HK-2 (cell line): ENCODE measurements at regions not wholly inside any gene's neighbourhood (a gene's known extent, or its start where the extent isn't known, plus 50 kb on each side); places are given as distances from the start of the nearest gene placed in this dataset.
"Not testable (repeated sequence)": the region's sequence is repeated elsewhere in the genome, so short reads cannot be mapped to it uniquely, and the experiment has no call there.

Experiments used
- DNase-seq: peaks from one replicate; pipeline ENCODE4 v3.0.0-alpha.2; 2018; ENCODE audit not compliant: unreplicated experiment

DNA sequence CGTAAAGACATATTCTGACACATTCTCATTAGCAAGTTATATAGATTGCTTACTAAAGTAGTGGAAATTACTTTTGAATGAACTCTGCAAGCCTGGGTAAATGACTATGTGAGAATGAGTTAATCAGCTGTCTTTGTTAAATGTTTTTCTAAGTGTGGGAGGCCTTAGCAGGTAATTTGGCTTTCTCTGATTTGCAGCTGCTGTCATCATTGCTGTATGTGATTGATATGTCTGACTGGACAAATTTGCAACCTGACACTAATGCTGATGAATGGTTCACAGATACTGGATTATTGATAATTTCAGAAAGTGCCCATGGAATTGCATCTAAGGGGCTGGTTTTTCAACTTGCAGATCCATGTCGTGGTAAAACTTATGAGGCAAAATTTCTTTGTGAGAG is 372.2 kb upstream of the SGO1 start:
- DNase-seq, result no peak

- no peak for DNase-seq
Measured at GRCh38 chr3:20556661-20557060, 370.7 kb upstream of the SGO1 start.

DNA sequence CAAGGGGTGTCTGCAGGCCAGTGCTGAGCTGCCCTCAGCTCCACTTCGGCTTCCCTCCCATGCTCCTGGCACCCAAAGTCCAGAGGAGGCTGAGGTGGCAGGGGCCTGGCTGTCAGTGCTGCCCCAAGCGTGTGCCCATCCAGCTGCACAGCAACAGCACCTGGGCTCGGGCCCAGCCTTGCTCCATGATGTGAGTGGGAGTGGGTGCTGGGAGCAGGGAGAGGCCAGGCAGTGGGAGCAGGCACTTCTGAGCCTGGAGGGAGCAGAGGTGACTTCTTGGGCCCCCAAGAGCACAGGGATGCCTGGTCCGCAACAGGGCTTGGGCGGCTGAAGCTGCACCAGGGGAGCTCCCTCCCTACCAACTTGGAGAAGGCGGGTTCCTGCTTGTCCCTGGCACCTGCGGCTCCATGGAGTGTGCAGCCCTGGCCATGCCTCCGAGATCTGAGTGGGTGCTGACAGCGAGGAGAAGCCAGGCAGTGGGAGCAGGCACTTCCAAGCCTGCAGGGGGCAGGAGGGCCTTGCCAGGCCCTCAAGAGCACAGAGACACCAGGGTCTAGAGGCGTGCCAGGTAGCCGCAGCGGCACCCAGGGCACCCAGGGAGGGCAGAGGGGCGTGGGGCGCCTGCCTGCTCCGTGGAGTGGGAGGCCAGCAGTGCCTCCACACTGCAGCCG is 366.7 kb upstream of the SGO1 start:
- no peak for DNase-seq

DNA sequence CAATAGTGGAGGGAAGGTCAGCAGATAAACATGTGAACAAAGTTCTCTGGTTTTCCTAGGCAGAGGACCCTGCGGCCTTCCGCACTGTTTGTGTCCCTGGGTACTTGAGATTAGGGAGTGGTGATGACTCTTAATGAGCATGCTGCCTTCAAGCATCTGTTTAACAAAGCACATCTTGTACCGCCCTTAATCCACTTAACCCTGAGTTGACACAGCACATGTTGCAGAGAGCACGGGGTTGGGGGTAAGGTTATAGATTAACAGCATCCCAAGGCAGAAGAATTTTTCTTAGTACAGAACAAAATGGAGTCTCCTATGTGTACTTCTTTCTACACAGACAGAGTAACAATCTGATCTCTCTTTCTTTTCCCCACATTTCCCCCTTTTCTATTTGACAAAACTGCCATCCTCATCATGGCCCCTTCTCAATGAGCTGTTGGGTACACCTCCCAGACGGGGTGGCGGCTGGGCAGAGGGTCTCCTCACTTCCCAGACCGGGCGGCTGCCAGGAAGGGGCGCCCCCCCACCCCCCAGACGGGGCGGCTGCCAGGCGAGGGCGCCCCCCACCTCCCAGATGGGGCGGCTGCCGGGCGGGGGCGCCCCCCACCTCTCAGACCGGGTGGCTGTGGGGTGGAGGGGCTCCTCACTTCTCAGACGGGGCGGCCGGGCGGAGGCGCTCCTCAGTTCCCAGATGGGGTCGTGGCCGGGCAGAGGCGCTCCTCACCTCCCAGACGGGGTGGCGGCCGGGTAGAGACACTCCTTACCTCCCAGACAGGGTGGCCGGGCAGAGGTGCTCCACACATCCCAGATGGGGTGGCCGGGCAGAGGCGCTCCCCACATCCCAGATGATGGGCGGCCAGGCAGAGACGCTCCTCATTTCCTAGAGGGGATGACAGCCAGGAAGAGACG is 361.6 kb upstream of the SGO1 start:
- not testable (repeated sequence) for DNase-seq

- no peak for DNase-seq
Measured at GRCh38 chr3:20546636-20547035, 360.6 kb upstream of the SGO1 start.

GRCh38 chr3:20543535-20544226 is 357.7 kb upstream of the SGO1 start:
- no peak for DNase-seq

- no peak for DNase-seq
Measured at GRCh38 chr3:20540066-20540465, 354.1 kb upstream of the SGO1 start.

GRCh38 chr3:20539666-20540065 is 353.7 kb upstream of the SGO1 start:
- DNase-seq, result no peak

DNA sequence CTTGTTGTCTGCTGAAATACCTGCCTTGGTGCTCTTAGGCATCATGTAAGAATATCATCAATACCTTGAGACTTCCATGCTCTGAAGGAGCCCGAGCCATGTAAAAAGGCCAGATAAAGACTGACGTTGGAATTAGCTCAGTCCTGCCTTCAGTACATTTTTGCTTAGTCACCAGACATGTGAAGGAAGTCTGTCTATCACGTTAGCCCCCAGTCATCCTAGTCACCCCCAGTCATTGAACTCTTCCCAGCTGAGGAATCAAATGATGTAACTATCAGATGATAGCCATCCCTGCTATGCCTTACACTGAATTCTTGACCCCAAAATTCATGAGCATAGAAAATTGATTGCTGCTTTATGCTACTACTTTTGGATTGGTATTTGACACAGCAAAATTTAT is 351.2 kb upstream of the SGO1 start:
- DNase-seq, result no peak

DNA sequence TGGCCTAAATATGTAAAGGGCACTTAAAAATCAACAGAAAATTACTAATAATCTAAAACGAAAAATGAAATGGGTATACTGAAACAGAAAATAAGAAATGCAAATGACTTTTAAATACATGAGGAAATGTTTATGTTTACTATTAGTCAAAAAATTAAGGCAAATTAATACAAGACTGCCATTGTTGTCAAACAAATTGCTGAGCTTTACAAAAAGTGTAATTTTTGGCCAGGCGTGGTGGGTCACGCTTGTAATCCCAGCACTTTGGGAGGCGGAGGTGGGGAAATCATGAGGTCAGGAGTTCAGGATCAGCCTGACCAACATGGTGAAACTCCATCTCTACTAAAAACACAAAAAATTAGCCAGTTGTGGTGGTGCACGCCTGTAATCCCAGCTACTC is 343.9 kb upstream of the SGO1 start:
- DNase-seq, result no peak

GRCh38 chr3:20528180-20528770 is 342.3 kb upstream of the SGO1 start:
- DNase-seq, result no peak

DNA sequence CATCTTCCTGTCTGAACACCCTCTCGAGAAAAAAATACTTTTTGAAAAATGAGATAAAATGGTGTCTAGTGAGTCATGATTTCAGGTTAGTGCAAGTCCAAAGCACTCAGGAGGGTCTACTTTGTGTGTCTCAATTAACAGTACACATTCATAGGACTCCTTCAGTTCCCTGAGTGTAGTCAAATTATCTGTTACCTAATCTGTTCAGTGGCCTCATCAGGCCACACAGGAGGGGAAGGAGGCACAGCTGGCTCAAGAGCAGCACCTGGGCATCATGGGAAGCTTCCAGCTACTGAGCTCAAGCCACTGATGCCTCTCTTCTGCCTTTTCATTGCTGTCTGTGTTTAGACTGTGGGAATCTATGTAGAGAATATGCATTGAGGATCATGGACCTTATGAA is 341.4 kb upstream of the SGO1 start:
- DNase-seq, result no peak

GRCh38 chr3:20524328-20524727 is 338.3 kb upstream of the SGO1 start:
- DNase-seq, result no peak

DNA sequence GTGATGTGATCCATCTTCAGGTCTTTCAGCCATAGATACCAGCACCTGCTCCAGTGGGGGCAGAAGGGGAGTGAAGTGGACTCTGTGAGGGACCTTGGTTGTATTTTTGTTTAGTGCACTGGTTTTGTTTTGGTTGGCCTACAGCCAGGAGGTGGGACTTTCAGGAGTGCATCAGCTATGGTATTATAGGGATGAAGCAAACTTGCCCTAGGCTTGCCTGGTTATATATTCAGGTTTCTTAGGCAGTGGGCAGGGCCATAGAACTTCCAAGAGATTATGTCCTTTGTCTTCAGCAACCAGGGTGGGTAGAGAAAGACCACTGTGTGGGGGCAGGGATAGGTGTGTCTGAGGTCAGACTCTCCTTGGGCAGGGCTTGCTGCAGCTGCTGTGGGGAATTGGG is 337.3 kb upstream of the SGO1 start:
- no peak for DNase-seq

GRCh38 chr3:20517316-20517715 is 331.3 kb upstream of the SGO1 start:
- not testable (repeated sequence) for DNase-seq

- DNase-seq, result no peak
Measured at GRCh38 chr3:20516311-20516710, 330.3 kb upstream of the SGO1 start.

DNA sequence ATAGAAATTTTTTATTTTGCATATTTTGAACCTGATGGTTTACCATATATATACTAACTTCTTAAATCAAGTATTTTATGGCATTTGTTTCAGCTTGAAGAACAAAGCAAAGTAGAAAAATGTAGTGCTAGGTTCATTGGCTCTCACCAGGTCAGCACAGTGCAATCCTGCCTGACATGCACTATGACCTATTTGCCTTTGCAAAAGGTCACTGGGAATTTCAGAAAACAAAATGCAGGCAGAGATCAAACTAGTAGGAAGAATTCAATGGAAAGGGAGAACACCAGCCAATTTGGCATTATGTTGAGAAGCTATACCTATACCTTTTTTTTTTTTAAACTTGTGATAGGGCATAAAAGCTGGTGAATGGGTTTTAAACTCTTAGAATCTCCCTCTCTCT is 329.8 kb upstream of the SGO1 start:
- DNase-seq, result no peak

GRCh38 chr3:20511863-20512505 is 326.0 kb upstream of the SGO1 start:
- DNase-seq, result peak; percentile 10

DNA sequence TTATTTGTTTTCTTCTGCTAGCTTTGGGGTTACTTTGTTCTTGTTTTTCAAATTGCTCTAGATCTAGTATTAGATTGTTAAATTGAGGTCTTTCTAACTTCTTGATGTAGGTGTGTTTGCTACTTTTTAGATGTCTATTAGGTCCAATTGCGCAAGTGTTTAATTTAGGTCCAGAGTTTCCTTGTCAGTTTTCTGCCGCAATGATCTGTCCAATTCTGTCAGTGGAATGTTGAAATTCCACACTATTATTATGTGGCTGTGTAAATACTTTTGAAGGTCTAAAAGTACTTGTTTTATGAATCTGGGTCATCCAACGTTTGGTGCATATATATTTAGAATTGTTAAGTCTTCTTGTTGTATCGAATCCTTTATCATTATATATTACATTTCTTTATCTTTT is 324.4 kb upstream of the SGO1 start:
- DNase-seq, result no peak

DNA sequence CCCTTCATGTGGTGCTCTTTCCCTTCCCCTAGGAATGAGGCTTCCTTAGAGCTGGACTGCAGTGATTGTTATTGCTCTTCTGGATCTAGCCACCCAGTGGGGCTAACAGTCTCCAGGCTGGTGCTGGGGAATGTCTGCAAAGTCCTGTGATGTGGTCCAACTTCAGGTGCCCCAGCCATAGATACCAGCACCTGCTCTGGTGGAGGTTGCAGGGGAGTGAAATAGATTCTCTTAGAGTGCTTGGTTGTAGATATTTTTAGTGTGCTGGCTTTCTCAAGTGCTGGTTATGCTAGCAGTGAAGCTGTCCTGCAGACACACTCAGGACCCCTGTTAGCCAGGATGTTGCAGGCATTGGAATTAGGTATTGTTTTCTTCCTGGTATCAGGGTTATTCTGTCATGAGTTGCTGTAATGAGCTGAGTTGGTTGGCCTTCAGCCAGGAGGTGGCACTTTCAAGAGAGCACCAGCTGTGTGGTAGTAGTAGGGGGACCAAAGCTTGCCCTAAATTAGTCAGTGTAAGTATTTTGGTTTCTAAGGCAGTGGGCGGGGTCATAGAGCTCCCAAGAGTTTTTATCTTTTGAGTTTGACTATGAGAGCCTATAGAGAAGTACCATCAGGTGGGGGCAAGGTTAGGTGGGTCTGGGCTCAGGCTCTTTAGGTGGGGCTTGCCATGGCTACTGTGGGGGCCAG is 317.5 kb upstream of the SGO1 start:
- no peak for DNase-seq

GRCh38 chr3:20490996-20491395 is 305.0 kb upstream of the SGO1 start:
- no peak for DNase-seq
